ENCODE measurements at regions not wholly inside any gene's neighbourhood (a gene's known extent, or its start where the extent isn't known, plus 50 kb on each side); places are given as distances from the start of the nearest gene placed in this dataset.

GRCh38 chr1:240020871-240021270, 70.8 kb upstream of the FMN2 start:
- no peak for TF ChIP-seq CTCF (IDR thresholded peaks at IDR 0.05 in 4 of 5, conservative IDR thresholded peaks at IDR 0.05 in 1 of 5)
- no peak for TF ChIP-seq POLR2A (IDR thresholded peaks at IDR 0.05)

Data from gastrocnemius medialis (tissue), 4 donors.